Stomach (tissue), 4 donors: ENCODE measurements at regions not wholly inside any gene's neighbourhood (a gene's known extent, or its start where the extent isn't known, plus 50 kb on each side); places are given as distances from the start of the nearest gene placed in this dataset.

Experiments used
- CTCF ChIP-seq, 7 experiments: fragments of 450-650 bp in 4 of 7; fragments of 200-600 bp in 3 of 7; sonication (generic) in 3 of 7; IDR thresholded peaks; one replicate each; pipeline ENCODE4 v1.5.1; 2016 to 2019; ENCODE audit warnings: antibody characterized with exemption in 7 of 7, control low read depth in 2 of 7, mild to moderate bottlenecking in 1 of 7
- EP300 ChIP-seq: sonication (generic); formaldehyde crosslinking; IDR thresholded peaks from one replicate; pipeline ENCODE4 v1.6.1; 2017; ENCODE audit warnings: antibody characterized with exemption

GRCh38 chr13:76461484-76461883 lies 424.7 kb downstream of the KCTD12 start:
- no peak for TF ChIP-seq EP300
- TF ChIP-seq CTCF (IDR thresholded peaks at IDR 0.05), result no peak
